ENCODE measurements at regions not wholly inside any gene's neighbourhood (a gene's known extent, or its start where the extent isn't known, plus 50 kb on each side); places are given as distances from the start of the nearest gene placed in this dataset.
A peak's percentile ranks its signal among the peaks of the same experiment; 100 is the strongest.
"Not testable (repeated sequence)": the region's sequence is repeated elsewhere in the genome, so short reads cannot be mapped to it uniquely, and the experiment has no call there.

- Histone ChIP-seq H3K36me3 (replicated peaks; ENCODE audit: insufficient read depth, low read length) (no peaks in the 10 kb centered on the region), H3K79me2 (ENCODE audit: low read length) (no peaks in the 10 kb centered on the region), H3F3A (ENCODE audit: insufficient read depth, low read length) (peaks cover 23% of the 10 kb centered on the region), H3K27me3 (replicated peaks; ENCODE audit: insufficient read depth, low read length) (no peaks in the 10 kb centered on the region), H3K9me2 (replicated peaks; ENCODE audit: insufficient read depth, low read length) (no peaks in the 10 kb centered on the region), H3K9me3 (replicated peaks; ENCODE audit: insufficient read depth, low read length) (no peaks in the 10 kb centered on the region), H4K20me1 (ENCODE audit: insufficient read depth, low read length) (no peaks in the 10 kb centered on the region), H3K4me2 (ENCODE audit: low read depth, low read length) (peak overlapping the region; percentile 79), H3K9ac (ENCODE audit: low read length) (peak overlapping the region; percentile 78), H3K4me3 (ENCODE audit: low read length) (peak overlapping the region; percentile 45), H2AFZ (ENCODE audit: low read length) (peak overlapping the region; percentile 25; the same call in 1 of the 2 replicates), H3K4me1 (ENCODE audit: low read length) (peaks cover 57% of the 10 kb centered on the region), H3K27ac (ENCODE audit: low read length) (peak overlapping the region; percentile 92)
- peak; percentile 99 for DNase-seq
- TF ChIP-seq CTCF (IDR thresholded peaks at IDR 0.05; ENCODE audit: low read length), result no peak
- TF ChIP-seq EZH2 (optimal IDR thresholded peaks at IDR 0.05; ENCODE audit: low read depth, low read length), result no peak
- no peak for TF ChIP-seq EZH2phosphoT487 (IDR thresholded peaks at IDR 0.05; ENCODE audit: low read length)
Measured at GRCh38 chr1:192516776-192517297, 58.7 kb upstream of the RGS1 start.

GRCh38 chr1:192517716-192518355 is 57.7 kb upstream of the RGS1 start:
- peak overlapping the region; percentile 92 for H3K27ac ChIP-seq (ENCODE audit: low read length)
- peaks cover 23% of the 10 kb centered on the region for H3F3A ChIP-seq (ENCODE audit: insufficient read depth, low read length)
- H3K79me2 ChIP-seq (ENCODE audit: low read length); DNase-seq; H3K9me3 ChIP-seq (replicated peaks; ENCODE audit: insufficient read depth, low read length); H3K27me3 ChIP-seq (replicated peaks; ENCODE audit: insufficient read depth, low read length); H4K20me1 ChIP-seq (ENCODE audit: insufficient read depth, low read length); H3K36me3 ChIP-seq (replicated peaks; ENCODE audit: insufficient read depth, low read length); H3K9me2 ChIP-seq (replicated peaks; ENCODE audit: insufficient read depth, low read length); H3K4me3 ChIP-seq (ENCODE audit: low read length): not testable (repeated sequence)
- peak overlapping the region; percentile 78 for H3K9ac ChIP-seq (ENCODE audit: low read length)
- H3K4me1 ChIP-seq (ENCODE audit: low read length), result peaks cover 52% of the 10 kb centered on the region
- H2AFZ ChIP-seq (ENCODE audit: low read length), result 0 out of 2 replicates have a peak overlapping the region, but pooled peaks have one; percentile 7
- peak overlapping the region; percentile 68 for H3K4me2 ChIP-seq (ENCODE audit: low read depth, low read length)

GRCh38 chr1:192518700-192519099 is 56.9 kb upstream of the RGS1 start:
- Histone ChIP-seq H3K79me2 (ENCODE audit: low read length) (no peaks in the 10 kb centered on the region), H3K4me3 (ENCODE audit: low read length) (no peak overlapping the region), H3K4me2 (ENCODE audit: low read depth, low read length) (no peak overlapping the region), H4K20me1 (ENCODE audit: insufficient read depth, low read length) (no peaks in the 10 kb centered on the region), H3K27ac (ENCODE audit: low read length) (no peak overlapping the region), H3K27me3 (replicated peaks; ENCODE audit: insufficient read depth, low read length) (no peaks in the 10 kb centered on the region), H3F3A (ENCODE audit: insufficient read depth, low read length) (peaks cover 23% of the 10 kb centered on the region), H3K9ac (ENCODE audit: low read length) (no peak overlapping the region), H3K9me2 (replicated peaks; ENCODE audit: insufficient read depth, low read length) (no peaks in the 10 kb centered on the region), H3K36me3 (replicated peaks; ENCODE audit: insufficient read depth, low read length) (no peaks in the 10 kb centered on the region), H3K9me3 (replicated peaks; ENCODE audit: insufficient read depth, low read length) (no peaks in the 10 kb centered on the region), H3K4me1 (ENCODE audit: low read length) (peaks cover 50% of the 10 kb centered on the region), H2AFZ (ENCODE audit: low read length) (no peak overlapping the region)
- no peak for DNase-seq
- no peak for TF ChIP-seq EZH2 (optimal IDR thresholded peaks at IDR 0.05; ENCODE audit: low read depth, low read length)
- TF ChIP-seq EZH2phosphoT487 (IDR thresholded peaks at IDR 0.05; ENCODE audit: low read length), result no peak
- no peak for TF ChIP-seq CTCF (IDR thresholded peaks at IDR 0.05; ENCODE audit: low read length)

- Histone ChIP-seq H3K4me1 (ENCODE audit: low read length) (peaks cover 47% of the 10 kb centered on the region), H3K27ac (ENCODE audit: low read length) (no peak overlapping the region), H4K20me1 (ENCODE audit: insufficient read depth, low read length) (no peaks in the 10 kb centered on the region), H3K4me3 (ENCODE audit: low read length) (no peak overlapping the region), H2AFZ (ENCODE audit: low read length) (0 out of 2 replicates have a peak overlapping the region, but pooled peaks have one; percentile 23), H3K9me2 (replicated peaks; ENCODE audit: insufficient read depth, low read length) (no peaks in the 10 kb centered on the region), H3K9ac (ENCODE audit: low read length) (no peak overlapping the region), H3F3A (ENCODE audit: insufficient read depth, low read length) (peaks cover 7% of the 10 kb centered on the region), H3K27me3 (replicated peaks; ENCODE audit: insufficient read depth, low read length) (no peaks in the 10 kb centered on the region), H3K4me2 (ENCODE audit: low read depth, low read length) (0 out of 2 replicates have a peak overlapping the region, but pooled peaks have one; percentile 5), H3K9me3 (replicated peaks; ENCODE audit: insufficient read depth, low read length) (no peaks in the 10 kb centered on the region), H3K79me2 (ENCODE audit: low read length) (no peaks in the 10 kb centered on the region), H3K36me3 (replicated peaks; ENCODE audit: insufficient read depth, low read length) (no peaks in the 10 kb centered on the region)
- TF ChIP-seq EZH2phosphoT487 (IDR thresholded peaks at IDR 0.05; ENCODE audit: low read length), result no peak
- no peak for TF ChIP-seq CTCF (IDR thresholded peaks at IDR 0.05; ENCODE audit: low read length)
- TF ChIP-seq EZH2 (optimal IDR thresholded peaks at IDR 0.05; ENCODE audit: low read depth, low read length), result no peak
- DNase-seq, result no peak
Measured at GRCh38 chr1:192521734-192522133, 53.8 kb upstream of the RGS1 start.

Data from MM.1S (cell line).